ENCODE measurements at regions not wholly inside any gene's neighbourhood (a gene's known extent, or its start where the extent isn't known, plus 50 kb on each side); places are given as distances from the start of the nearest gene placed in this dataset.

- no peak for TF ChIP-seq CTCF (IDR thresholded peaks at IDR 0.05; ENCODE audit: low read depth, low read length, missing control alignments)
- DNase-seq (ENCODE audit: low read depth), result no peak
- no peak overlapping the region for H3K4me3 ChIP-seq (ENCODE audit: low read depth, low read length)
These were observed 361.7 kb upstream of the MAP3K7 start for GRCh38 chr6:90948540-90948939.

DNA sequence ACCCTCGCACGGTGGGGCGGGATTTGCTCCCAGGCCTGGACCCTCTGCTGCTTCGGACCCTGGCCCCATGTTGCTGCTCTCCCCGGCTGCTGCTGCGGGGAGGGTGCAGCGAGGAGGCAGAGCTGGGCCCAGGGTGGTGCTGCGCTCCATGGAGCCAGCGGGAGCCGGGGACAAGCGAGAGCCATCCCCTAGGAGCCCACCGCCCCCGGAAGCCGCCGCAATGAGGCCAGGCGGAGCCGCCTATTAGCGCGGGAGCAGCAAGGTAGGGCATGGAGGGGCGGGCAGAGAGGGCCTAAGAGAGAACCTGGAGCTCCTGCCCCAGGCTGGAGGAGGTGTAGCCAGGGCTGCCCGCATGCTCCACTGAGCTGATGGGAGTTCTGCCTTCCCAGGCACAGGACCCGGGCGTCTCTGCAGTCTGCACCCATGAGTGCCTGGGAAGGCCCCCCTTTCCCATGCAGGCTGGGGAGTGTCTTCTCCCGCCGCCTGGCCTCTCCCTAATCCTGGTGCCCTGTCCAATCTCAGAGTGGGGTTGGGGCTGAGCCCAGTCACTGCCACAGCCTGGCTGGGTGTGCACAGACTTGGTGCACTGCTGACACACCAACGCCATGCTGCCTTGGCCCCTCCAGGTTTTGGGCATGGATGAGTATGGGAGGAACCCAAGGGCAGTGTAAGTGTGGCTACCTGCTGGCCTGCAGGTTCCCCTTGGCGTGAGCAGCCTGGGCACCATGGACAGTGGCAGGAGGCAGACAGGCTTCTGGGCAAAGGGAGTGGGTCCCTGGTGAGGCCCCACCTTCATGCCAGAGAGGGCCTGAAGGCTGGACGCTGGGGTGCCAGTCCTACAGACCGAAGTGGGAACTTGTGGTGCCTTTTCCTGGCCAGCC is 360.6 kb upstream of the MAP3K7 start:
- no peak for DNase-seq (ENCODE audit: low read depth)
- TF ChIP-seq CTCF (IDR thresholded peaks at IDR 0.05; ENCODE audit: low read depth, low read length, missing control alignments), result no peak
- H3K4me3 ChIP-seq (ENCODE audit: low read depth, low read length), result no peak overlapping the region

GRCh38 chr6:90941885-90942284 is 355.0 kb upstream of the MAP3K7 start:
- H3K4me3 ChIP-seq (ENCODE audit: low read depth, low read length), result no peak overlapping the region
- DNase-seq (ENCODE audit: low read depth), result no peak
- no peak for TF ChIP-seq CTCF (IDR thresholded peaks at IDR 0.05; ENCODE audit: low read depth, low read length, missing control alignments)

DNA sequence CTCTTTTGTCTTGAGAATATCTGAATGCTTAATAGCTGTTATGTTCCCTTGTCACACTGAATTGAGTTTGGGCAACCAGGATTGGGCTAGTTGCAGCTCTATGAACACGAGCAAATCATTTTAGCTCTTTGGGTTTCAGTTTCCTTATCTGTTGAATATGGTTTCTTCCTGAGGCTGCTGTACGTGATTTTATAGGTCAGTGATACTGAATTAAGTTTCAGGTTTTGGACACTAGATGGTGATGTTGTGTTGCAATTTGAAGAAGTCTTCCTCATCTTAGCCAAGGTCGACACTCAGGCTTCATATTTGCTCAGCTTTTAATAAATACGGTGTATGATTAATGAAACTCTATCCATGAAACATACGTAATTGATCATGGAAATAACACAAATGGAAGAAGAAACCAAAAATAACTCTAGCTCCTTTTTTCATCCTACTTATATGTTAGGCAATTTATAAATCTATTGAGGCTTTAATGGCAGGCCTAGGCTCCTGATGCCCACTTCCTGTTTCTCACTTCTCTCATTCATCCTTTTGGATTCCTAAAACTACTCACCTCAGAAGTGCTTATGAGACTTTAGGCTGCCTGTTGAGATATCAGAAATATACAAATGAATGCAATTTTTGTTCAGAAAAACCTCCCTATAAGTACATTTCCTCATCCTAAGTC is 354.1 kb upstream of the MAP3K7 start:
- H3K4me3 ChIP-seq (ENCODE audit: low read depth, low read length), result no peak overlapping the region
- DNase-seq (ENCODE audit: low read depth), result peak; percentile 76
- TF ChIP-seq CTCF (IDR thresholded peaks at IDR 0.05; ENCODE audit: low read depth, low read length, missing control alignments), result peak; percentile 52

GRCh38 chr6:90939906-90940305 is 353.0 kb upstream of the MAP3K7 start:
- TF ChIP-seq CTCF (IDR thresholded peaks at IDR 0.05; ENCODE audit: low read depth, low read length, missing control alignments), result no peak
- DNase-seq (ENCODE audit: low read depth), result no peak
- no peak overlapping the region for H3K4me3 ChIP-seq (ENCODE audit: low read depth, low read length)

GRCh38 chr6:90938122-90938521 is 351.2 kb upstream of the MAP3K7 start:
- TF ChIP-seq CTCF (IDR thresholded peaks at IDR 0.05; ENCODE audit: low read depth, low read length, missing control alignments), result no peak
- DNase-seq (ENCODE audit: low read depth), result no peak
- H3K4me3 ChIP-seq (ENCODE audit: low read depth, low read length), result no peak overlapping the region
